GM18951 (cell line): ENCODE measurements at regions not wholly inside any gene's neighbourhood (a gene's known extent, or its start where the extent isn't known, plus 50 kb on each side); places are given as distances from the start of the nearest gene placed in this dataset.

Experiments used
- POLR2A ChIP-seq: IDR thresholded peaks from 4 replicates; pipeline ENCODE4 v1.6.1; 2011; ENCODE audit warnings: mild to moderate bottlenecking; ENCODE audit not compliant: insufficient read length, insufficient read depth; ENCODE audit errors: extremely low read depth
- in situ Hi-C: fragments of 300-500 bp; cut with MboI; formaldehyde crosslinking; loops from one replicate; pipeline ENCODE4 v1.12.0; 2022; ENCODE audit warnings: low sequenced_read_pairs, mixed read lengths, inconsistent platforms; ENCODE audit not compliant: unreplicated experiment

DNA sequence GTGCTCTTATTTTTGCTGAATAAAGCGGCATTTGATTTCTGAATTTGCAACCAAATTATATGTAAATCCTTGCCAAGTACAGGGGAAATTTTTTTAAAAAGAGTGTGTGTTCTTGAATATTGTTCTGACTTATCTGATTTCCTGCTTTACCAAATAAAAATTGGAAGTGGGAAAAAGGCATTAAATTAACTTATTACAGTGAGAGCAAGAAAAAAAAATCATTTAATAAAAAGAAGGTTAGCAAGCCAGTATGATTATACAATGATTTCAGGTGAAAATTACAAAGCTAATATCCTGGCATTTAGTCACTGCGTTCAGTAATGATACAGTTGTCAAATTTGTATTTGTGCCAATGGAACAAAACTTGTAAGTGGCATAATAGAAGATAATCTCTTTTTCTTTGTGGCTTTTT, 82.1 kb upstream of the PPARA start:
- TF ChIP-seq POLR2A = no peak
- in situ Hi-C loops = no loop called here

DNA sequence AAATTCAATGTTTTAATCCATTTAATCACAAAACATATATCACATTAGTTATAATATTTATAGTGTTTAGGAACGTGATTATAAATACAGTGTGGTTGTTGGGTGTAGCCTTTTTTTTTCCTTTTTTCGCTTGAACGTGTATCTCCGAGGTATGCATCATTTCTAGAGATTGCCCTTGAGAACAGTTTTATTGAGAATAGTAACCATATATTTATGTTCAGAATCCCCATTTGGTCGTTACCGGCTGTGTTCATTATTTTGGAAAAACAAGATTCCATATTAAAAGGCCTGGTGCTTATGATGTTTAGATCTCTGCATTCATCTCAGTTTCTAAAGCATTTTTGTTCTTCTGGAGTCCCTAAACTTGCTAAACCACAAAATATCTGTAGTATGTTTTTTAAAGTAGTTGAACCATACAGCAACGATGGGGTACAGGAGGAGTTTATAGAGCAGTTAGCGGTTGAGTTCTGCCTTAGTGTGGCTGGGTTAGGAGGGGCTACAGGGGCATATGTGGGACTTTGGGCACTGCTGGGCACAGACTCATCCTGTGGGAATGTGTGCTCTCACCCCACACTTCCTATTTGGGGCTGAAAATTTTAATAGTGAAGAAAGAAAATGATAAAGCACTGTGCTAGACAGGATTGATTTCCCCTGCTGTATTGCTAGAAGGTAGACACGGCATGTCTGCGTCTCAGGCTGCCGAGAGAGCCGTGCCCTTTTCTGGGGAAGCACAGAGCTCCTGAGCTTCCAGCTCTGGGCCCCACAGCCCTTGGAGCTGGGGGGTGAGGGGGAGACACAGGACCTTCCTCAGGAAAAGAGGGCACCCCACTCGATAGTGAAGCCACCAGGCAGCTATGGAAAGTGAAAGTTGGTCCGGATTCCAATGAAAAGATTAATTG, 81.5 kb upstream of the PPARA start:
- in situ Hi-C loops = no loop called here
- no peak for TF ChIP-seq POLR2A

DNA sequence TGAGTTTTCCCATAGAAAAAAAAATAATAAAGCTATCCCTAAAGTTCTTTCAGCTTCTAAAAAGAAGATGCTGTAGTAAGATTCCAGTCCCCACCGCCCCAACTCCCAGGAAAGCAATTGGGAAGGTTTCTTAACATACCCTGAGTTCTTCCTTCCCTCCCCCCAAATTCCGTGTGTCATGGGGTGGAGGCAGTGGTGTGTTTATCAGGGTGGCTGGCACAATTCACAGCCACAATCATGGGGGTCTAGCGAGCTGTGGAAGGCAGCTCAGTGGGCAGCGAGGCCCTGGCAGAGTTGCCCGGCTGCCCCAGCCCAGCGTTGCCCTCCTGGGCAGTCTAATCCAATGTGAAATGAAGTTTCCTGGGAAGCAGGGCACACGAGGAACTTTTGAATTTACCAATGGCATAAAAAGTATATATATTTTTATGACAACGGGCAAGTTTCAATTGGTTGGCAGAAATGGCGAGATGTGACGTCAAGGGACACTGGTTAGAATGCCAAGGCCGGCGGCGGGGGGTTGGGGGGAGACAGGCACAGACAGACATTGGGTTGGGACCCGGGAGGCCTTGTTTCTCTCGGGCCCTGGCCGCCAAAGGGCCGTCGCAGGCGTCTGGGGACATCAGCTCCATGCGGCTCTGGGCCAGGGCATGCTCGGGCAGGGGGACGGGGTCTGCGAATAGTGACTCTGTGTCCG, 80.7 kb upstream of the PPARA start:
- in situ Hi-C loops = no loop called here
- TF ChIP-seq POLR2A = peak; percentile 58

DNA sequence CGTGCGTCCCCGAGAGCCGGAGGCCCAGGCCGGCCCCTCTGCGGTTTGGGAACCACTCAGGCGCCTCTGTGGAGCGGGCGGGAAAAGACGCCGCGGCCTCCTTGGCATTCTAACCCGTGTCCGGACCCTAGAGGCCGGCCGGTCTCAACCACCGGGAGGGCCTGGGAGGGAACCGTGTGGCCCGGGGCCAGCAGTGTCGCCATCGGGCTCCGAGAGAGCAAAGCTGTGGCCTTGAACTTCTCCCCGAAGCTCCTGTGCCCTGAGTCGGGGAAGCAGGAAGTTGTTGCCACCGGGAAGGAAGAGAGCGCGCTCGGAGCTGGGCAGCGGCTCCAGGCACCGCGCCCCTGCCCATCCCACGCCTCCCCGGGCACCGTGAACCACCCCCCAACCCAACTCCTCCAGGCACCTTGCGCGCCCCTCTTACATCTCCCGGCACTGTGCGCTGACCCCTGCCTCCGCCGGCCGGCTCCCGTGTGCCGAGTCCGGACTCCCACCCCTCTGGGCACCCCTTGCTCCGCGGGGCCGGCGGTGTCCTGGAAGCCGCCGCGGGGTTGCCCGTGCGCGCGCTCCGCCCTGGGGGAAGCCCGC, 80.0 kb upstream of the PPARA start:
- peak; percentile 12 for TF ChIP-seq POLR2A
- in situ Hi-C loops = no loop called here

DNA sequence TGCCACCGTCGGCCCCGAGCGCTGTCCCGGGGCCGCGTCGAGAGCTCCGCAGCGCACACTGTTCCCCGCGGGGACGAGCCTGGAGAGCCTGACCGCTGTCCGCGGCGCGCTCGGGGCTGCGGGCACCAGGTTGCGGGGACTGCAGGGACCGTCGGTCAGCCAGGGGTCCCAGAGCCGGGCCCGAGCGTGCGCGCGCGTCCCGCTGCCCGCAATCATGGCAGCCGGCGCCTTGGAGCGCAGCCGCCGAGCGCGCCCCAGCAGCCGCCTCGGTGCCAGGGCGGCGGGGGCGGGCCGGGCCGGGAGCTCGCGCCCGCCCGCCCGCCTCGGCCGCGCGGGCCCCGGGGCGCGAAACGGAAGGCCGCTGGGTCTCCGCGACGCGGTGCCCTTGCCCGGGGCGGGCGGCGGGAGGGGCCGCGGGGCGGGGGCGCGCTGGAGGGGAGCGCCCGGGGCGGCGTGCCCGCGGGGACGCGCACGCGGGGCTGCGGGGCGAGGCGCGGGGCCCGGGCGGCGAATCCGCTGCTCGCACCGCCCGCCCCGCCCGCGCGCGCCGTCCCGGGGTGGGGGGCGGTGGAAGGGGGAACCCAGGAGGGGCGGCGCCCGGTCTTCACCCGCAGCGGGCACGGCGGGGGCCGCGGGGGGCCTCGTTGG, 79.4 kb upstream of the PPARA start:
- in situ Hi-C loops = no loop called here
- peak; percentile 30 for TF ChIP-seq POLR2A

DNA sequence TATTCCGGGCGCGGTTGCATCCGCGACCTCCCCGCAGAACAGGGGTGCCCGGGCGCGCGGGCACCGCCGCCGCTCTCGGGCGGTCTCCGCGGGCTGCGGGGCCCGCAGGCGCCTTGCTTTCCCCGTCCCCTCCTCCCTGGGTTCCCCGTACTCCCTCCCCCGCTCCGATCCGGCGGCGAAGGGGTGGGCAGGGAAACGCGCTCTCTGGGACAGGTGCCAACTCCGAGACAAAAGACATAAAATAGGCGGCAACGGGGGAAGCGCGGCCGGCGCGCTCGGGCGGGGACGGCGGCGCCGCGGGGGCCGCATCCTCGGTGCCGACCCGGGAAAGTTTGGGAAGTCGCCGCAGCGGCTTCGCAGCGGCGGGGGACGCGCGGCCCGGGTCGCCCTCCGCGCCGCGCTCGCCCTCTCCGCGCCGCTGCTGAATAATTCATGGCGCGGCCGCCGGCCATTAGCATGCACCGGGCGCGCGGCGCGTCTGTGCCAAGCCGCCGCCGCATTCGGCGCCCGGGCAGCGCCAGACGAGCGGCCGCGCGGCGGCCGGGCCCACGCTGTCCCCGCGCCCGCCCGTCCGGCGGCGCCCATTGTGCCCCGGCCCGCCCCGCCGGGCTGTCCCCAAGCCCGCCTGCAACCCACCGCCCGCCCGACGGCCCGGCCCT, 78.7 kb upstream of the PPARA start:
- TF ChIP-seq POLR2A = no peak
- in situ Hi-C loops = no loop called here

DNA sequence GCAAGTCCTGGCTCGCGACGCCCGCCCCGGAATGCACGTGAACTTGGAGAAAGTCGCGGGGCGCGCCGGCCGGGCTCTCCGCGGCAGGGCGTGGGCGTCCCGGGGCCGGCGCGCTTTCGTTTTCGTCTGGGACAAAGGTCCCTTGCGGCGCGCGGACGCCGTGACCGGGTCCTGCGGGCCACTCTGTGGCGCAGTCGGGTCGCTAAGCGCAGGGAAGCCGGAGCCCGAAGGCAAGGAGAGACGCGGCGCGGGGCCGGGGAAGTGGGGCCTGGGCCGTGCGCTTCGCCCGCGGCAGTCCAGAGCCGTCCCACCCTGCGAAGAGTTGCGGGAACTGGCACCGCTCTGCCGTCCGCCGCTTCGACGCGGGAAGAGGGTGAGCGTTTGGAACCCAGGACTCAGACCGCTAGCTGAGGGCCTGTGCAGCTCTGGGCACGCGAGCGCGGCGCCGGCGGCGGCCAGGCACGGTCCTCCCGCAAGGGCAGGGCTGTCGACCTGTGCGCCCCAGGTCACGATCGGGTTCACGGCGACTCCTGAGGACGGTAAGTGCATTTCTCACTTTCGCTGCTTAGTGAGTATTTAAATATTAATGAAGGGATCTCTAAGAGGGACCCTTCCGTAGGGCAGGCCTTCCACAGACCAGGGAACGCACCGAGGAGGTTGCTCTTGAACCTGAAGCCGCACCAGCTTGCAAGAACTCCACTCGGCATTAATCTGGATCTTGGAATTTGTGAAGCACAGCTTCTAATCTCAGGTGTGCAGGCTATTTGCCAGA, 78.0 kb upstream of the PPARA start:
- in situ Hi-C loops = no loop called here
- no peak for TF ChIP-seq POLR2A

DNA sequence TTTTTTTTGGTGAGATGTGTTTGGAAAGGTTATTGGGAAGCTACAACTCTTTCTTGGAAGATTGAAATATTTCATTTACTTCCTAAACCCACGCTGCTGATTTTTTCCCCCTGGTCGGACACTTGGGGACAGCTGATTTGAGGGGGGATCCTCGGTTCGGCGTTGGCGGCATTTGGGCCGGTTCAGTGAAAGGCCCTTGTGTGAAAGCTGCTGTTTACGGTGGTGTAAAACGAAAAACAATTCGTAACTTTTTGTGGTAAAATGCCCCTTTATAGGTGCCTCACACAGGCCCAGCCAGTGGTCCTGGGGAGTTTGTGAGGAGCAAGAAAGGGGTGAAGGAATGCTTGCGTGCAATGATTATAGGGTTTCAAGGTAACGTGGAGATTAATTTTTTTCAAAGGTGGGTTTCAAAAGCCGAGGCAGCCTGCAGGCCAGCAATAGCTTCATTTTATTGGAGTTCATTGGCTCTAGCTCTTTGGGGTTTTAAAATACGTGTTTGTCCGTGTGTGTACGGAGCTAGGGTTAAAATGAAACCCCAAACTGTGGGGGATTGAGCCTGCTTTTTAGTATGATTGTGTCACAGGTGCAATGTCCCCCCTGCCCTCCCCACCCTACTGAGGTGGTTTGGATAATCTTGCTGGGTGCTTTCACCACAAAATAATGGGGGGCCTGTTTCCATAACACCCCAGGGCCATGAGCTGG, 77.2 kb upstream of the PPARA start:
- no peak for TF ChIP-seq POLR2A
- in situ Hi-C loops = no loop called here

DNA sequence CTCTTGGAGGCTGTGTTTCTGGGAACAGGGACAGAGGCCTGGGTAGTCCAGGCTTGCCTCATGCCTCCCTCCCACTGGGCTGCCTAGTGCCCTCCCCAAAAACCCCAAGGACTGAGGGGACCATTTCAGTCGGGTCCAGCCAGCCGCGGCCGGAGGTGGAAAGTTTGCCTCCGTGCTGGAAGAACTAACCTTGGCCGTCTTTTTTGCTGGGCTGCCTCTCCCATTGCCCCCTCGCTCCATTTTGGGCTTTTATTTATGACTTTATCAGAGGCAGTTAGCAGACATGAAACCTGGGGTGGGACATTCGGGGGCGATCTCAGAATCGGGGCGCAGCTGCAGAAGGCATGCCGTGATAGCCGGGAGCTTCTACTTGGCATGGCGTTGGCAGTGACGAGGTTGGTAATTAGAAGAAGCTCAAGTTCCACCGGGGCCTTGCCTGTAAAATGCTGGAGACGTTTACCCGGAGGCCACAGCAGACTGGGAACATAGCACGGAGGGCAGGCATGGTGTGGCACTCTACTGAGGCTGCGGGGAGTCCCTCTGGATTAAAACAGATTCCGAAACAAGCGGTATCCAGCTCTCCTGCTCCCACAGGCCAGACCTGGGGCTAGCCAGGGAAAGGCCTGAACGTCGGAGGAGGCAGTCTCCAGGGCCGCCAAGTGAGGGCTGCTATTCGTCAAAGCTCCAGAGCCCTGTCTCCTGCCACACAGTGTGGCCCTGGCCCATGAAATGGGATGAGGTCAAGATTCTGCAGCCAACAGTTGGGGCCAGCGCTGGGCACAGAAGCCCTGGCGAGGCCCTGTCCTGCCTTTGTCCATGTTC, 76.4 kb upstream of the PPARA start:
- in situ Hi-C loops = no loop called here
- no peak for TF ChIP-seq POLR2A

DNA sequence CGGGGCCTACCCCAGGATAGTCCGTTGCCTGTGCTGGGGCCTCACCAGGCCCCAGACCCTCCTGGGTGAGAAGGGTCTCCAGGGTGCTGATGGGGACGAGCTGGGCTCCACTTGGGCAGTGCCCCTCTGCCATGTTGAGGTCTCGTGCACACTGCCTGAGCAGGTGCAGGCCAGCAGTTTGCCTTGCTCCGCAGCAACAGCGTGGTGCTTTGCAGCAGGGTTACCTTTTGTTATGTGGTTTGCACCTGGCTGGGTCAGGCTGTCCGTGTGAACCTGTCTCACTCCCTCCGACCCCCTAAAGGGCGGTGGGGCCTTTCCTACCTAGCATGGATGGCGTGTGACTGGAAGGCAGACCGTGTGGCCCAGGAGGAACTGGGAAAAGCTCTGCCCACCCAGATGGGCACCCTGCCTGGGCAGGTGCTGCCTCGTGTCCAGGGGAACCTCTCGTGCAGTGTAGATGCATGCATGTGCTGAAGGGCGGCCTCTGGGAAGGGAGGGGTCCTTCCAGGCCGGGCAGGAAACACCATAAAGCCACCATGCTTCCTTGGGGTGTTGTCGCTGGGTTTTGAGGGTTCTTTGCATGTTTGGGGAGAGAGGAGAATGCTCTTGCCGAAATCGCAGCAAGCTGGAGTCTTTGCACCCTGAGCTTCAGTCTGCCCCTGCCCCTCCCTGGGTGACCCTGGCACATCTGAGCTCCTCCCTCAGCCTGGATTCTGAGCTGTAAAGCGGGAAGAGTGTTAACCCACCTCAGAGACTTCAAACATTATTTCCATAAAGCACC, 75.4 kb upstream of the PPARA start:
- in situ Hi-C loops = no loop called here
- no peak for TF ChIP-seq POLR2A
